ENCODE measurements at regions not wholly inside any gene's neighbourhood (a gene's known extent, or its start where the extent isn't known, plus 50 kb on each side); places are given as distances from the start of the nearest gene placed in this dataset.

DNA sequence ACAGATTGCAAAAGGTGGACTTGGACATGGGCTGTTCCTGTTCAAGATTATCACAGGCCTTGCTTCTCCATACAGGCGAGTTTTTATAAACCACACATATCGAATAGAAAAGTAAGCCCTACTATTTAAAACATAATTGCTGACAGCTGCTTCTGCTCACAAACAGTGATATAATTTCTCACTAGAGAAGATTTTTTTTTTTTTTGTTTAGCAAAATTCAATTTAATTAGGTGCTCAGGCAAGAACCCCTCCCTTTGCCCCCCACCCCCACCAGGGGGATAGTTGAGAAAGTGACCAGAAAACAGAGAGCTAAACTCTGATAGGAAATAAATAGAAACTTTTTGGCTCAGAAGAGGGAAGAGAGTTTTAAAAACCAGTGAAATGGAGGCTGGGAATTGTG lies 132.8 kb upstream of the CRY1 start:
- Histone ChIP-seq H3K36me3 (ENCODE audit: insufficient read depth, low read length) (no peaks in the 10 kb centered on the region), H4K20me1 (ENCODE audit: insufficient read depth, low read length) (no peaks in the 10 kb centered on the region), H3K79me2 (ENCODE audit: insufficient read depth, low read length) (no peaks in the 10 kb centered on the region), H3K9me3 (ENCODE audit: low read depth, low read length) (no peaks in the 10 kb centered on the region), H3K4me1 (ENCODE audit: insufficient read depth, low read length) (no peaks in the 10 kb centered on the region), H3K27me3 (ENCODE audit: insufficient read depth, low read length) (peaks cover 13% of the 10 kb centered on the region), H3K27ac (ENCODE audit: low read depth, low read length) (no peak overlapping the region), H3K4me2 (ENCODE audit: insufficient read depth, low read length) (no peak overlapping the region), H3K4me3 (ENCODE audit: insufficient read depth, low read length) (no peak overlapping the region), H2AFZ (ENCODE audit: low read length) (no peak overlapping the region)
- TF ChIP-seq, protein P1, sequence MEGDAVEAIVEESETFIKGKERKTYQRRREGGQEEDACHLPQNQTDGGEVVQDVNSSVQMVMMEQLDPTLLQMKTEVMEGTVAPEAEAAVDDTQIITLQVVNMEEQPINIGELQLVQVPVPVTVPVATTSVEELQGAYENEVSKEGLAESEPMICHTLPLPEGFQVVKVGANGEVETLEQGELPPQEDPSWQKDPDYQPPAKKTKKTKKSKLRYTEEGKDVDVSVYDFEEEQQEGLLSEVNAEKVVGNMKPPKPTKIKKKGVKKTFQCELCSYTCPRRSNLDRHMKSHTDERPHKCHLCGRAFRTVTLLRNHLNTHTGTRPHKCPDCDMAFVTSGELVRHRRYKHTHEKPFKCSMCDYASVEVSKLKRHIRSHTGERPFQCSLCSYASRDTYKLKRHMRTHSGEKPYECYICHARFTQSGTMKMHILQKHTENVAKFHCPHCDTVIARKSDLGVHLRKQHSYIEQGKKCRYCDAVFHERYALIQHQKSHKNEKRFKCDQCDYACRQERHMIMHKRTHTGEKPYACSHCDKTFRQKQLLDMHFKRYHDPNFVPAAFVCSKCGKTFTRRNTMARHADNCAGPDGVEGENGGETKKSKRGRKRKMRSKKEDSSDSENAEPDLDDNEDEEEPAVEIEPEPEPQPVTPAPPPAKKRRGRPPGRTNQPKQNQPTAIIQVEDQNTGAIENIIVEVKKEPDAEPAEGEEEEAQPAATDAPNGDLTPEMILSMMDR (IDR thresholded peaks at IDR 0.05; ENCODE audit: extremely low read depth, low read depth, low read length) = no peak
- DNase-seq (ENCODE audit: insufficient read length, low spot score, missing footprints) = no peak

DNA sequence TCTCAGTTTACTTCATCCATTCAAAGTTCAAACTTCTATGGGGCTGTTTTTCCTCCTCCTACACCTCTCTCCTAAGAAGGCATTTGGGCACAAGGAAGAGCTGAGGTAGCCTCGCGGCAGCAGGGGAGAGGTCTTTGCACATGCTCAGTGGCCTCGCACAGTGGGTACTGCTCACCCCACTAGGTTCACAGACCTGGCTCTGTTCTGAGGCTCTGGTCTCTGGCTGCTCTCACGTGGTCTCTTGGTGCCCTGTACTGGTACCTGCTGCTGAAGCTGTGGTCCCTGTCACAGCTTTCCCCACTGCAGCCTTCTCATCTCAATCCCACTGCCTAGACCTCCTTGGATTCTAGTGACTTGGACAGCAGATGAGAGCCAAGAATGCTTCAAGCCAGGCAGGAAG lies 134.7 kb upstream of the CRY1 start:
- H3K27ac ChIP-seq (ENCODE audit: low read depth, low read length) = no peak overlapping the region
- TF ChIP-seq, protein P1 (IDR thresholded peaks at IDR 0.05; ENCODE audit: extremely low read depth, low read depth, low read length) = no peak
- no peak overlapping the region for H2AFZ ChIP-seq (ENCODE audit: low read length)
- H3K27me3 ChIP-seq (ENCODE audit: insufficient read depth, low read length) = peaks cover 11% of the 10 kb centered on the region
- no peaks in the 10 kb centered on the region for H3K4me1 ChIP-seq (ENCODE audit: insufficient read depth, low read length)
- H3K4me2 ChIP-seq (ENCODE audit: insufficient read depth, low read length) = no peak overlapping the region
- no peak overlapping the region for H3K4me3 ChIP-seq (ENCODE audit: insufficient read depth, low read length)
- H4K20me1 ChIP-seq (ENCODE audit: insufficient read depth, low read length) = no peaks in the 10 kb centered on the region
- no peak for DNase-seq (ENCODE audit: insufficient read length, low spot score, missing footprints)
- no peaks in the 10 kb centered on the region for H3K36me3 ChIP-seq (ENCODE audit: insufficient read depth, low read length)
- no peaks in the 10 kb centered on the region for H3K9me3 ChIP-seq (ENCODE audit: low read depth, low read length)
- H3K79me2 ChIP-seq (ENCODE audit: insufficient read depth, low read length) = no peaks in the 10 kb centered on the region

DNA sequence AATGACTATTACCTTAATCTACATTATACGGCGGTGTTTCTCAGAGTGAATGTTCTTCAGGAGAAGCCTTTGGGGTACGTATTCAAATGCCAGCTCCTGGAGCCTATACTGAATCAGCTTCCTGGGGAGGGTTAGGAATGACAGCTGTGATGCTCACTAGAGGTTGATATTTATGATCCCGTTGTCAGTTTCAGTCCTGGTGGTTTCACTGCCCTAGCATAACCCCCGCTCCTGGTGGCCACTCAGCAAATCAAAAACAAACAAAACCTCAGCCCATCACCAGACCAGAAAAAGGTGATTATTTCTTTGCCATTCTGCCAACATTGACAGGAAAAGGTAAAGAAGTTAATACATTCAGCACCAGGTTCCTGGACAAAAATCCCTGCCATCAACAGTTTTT lies 136.5 kb upstream of the CRY1 start:
- H3K27me3 ChIP-seq (ENCODE audit: insufficient read depth, low read length) = peaks cover 11% of the 10 kb centered on the region
- no peaks in the 10 kb centered on the region for H3K36me3 ChIP-seq (ENCODE audit: insufficient read depth, low read length)
- no peak overlapping the region for H3K4me2 ChIP-seq (ENCODE audit: insufficient read depth, low read length)
- no peaks in the 10 kb centered on the region for H3K79me2 ChIP-seq (ENCODE audit: insufficient read depth, low read length)
- TF ChIP-seq, protein P1 (IDR thresholded peaks at IDR 0.05; ENCODE audit: extremely low read depth, low read depth, low read length) = no peak
- no peaks in the 10 kb centered on the region for H4K20me1 ChIP-seq (ENCODE audit: insufficient read depth, low read length)
- no peaks in the 10 kb centered on the region for H3K9me3 ChIP-seq (ENCODE audit: low read depth, low read length)
- no peak for DNase-seq (ENCODE audit: insufficient read length, low spot score, missing footprints)
- H3K4me1 ChIP-seq (ENCODE audit: insufficient read depth, low read length) = no peaks in the 10 kb centered on the region
- H3K27ac ChIP-seq (ENCODE audit: low read depth, low read length) = no peak overlapping the region
- H2AFZ ChIP-seq (ENCODE audit: low read length) = no peak overlapping the region
- no peak overlapping the region for H3K4me3 ChIP-seq (ENCODE audit: insufficient read depth, low read length)

DNA sequence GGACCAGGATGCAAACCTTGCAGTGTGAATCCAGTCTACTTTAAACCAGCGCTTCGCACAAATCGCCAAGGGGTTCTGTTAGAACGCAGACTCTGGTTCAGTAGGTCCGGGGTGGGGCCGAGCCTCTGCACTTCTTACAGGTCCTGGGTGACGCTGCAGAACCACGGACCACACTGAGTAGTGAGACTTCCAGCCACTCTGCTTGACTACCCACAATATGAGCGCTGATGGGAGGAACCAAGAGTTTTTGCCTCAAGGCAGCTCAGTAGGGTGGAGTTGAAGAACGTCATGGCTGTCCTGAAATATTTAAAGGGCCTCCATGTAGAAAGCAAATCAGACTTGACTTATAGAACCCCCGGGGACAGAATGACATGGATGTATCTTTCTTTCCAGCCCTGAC lies 138.0 kb upstream of the CRY1 start:
- Histone ChIP-seq H3K4me1 (ENCODE audit: insufficient read depth, low read length) (no peaks in the 10 kb centered on the region), H4K20me1 (ENCODE audit: insufficient read depth, low read length) (no peaks in the 10 kb centered on the region), H3K4me2 (ENCODE audit: insufficient read depth, low read length) (no peak overlapping the region), H3K4me3 (ENCODE audit: insufficient read depth, low read length) (no peak overlapping the region), H3K79me2 (ENCODE audit: insufficient read depth, low read length) (no peaks in the 10 kb centered on the region), H3K27ac (ENCODE audit: low read depth, low read length) (no peak overlapping the region), H3K9me3 (ENCODE audit: low read depth, low read length) (no peaks in the 10 kb centered on the region), H2AFZ (ENCODE audit: low read length) (no peak overlapping the region), H3K27me3 (ENCODE audit: insufficient read depth, low read length) (peaks cover 11% of the 10 kb centered on the region), H3K36me3 (ENCODE audit: insufficient read depth, low read length) (no peaks in the 10 kb centered on the region)
- TF ChIP-seq, protein P1 (IDR thresholded peaks at IDR 0.05; ENCODE audit: extremely low read depth, low read depth, low read length) = no peak
- DNase-seq (ENCODE audit: insufficient read length, low spot score, missing footprints) = no peak
